Mesothelial cell of epicardium (in vitro differentiated cells): ENCODE measurements at regions not wholly inside any gene's neighbourhood (a gene's known extent, or its start where the extent isn't known, plus 50 kb on each side); places are given as distances from the start of the nearest gene placed in this dataset.

Source experiments
- DNase-seq, 2 experiments: peaks; one replicate each; pipeline ENCODE4 v3.0.0; 2021; ENCODE audit warnings: low spot score in 2 of 2; ENCODE audit not compliant: unreplicated experiment in 2 of 2
- H3K27ac Mint-ChIP-seq: 2 replicates; pipeline ENCODE4 v1.8.0; 2021; ENCODE audit warnings: mixed read lengths
- H3K27me3 Mint-ChIP-seq: 2 replicates; pipeline ENCODE4 v1.8.0; 2021; ENCODE audit warnings: low read depth, mixed read lengths
- H3K36me3 Mint-ChIP-seq: 2 replicates; pipeline ENCODE4 v1.8.0; 2021; ENCODE audit warnings: mixed read lengths
- H3K4me1 Mint-ChIP-seq: 2 replicates; pipeline ENCODE4 v1.8.0; 2021; ENCODE audit warnings: mixed read lengths
- H3K4me3 Mint-ChIP-seq: 2 replicates; pipeline ENCODE4 v1.8.0; 2021; ENCODE audit warnings: mild to moderate bottlenecking, moderate library complexity, mixed read lengths
- H3K9me3 Mint-ChIP-seq: 2 replicates; pipeline ENCODE4 v1.8.0; 2021; ENCODE audit warnings: mixed read lengths
- TF ChIP-seq, protein P1 (sequence below): fragments of 200-600 bp; sonication (generic); IDR thresholded peaks from one replicate; pipeline ENCODE4 v1.5.0; 2021; ENCODE audit warnings: antibody characterized with exemption; ENCODE audit not compliant: unreplicated experiment

DNA sequence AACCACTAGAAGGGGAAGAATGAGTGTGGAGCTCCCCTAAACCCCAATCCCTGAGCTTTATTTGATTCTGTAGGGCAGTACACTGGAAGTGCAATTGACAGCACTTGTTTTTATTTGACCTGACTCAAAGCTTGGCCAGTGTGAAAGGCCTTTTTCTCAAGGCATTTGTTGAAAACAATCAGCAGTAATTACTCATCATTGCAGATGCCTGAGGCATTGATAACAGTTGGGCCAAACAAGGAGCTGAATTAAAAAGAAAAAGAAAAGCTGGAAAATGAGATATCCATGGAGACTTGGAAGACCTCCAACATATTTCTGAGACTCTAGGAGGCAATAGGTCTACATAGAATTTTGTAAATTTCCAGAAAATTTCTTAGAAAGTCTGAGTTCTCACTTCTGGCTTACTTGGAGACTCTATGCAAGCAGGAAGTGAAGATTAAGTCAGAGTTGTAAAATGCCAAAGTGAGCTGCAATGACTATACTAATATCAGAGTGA, 200.8 kb upstream of the KCNJ16 start:
- peaks cover 4% of the 10 kb centered on the region for H3K36me3 Mint-ChIP-seq

DNA sequence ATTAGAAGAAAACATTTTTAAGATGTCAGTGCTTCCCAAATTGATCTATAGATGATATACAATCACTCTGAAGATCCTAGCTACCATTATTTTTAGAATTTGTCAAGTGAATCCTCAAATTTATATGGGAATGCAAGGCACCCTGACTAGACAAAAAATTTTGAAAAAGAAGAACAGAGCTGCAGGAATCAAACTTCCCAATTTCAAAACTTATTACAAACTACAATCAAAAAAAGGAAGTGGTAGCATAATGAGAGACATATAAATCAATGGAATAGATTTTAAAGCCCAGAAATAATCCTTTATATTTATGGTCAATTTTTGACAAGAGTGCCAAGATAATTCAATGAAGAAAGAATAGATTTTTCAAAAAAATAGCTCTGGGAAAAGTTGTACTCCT, 198.3 kb upstream of the KCNJ16 start:
- peaks cover 15% of the 10 kb centered on the region for H3K4me1 Mint-ChIP-seq
- H3K27ac Mint-ChIP-seq, result no peak overlapping the region
- TF ChIP-seq, protein P1, sequence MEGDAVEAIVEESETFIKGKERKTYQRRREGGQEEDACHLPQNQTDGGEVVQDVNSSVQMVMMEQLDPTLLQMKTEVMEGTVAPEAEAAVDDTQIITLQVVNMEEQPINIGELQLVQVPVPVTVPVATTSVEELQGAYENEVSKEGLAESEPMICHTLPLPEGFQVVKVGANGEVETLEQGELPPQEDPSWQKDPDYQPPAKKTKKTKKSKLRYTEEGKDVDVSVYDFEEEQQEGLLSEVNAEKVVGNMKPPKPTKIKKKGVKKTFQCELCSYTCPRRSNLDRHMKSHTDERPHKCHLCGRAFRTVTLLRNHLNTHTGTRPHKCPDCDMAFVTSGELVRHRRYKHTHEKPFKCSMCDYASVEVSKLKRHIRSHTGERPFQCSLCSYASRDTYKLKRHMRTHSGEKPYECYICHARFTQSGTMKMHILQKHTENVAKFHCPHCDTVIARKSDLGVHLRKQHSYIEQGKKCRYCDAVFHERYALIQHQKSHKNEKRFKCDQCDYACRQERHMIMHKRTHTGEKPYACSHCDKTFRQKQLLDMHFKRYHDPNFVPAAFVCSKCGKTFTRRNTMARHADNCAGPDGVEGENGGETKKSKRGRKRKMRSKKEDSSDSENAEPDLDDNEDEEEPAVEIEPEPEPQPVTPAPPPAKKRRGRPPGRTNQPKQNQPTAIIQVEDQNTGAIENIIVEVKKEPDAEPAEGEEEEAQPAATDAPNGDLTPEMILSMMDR, result no peak
- peaks cover 4% of the 10 kb centered on the region for H3K36me3 Mint-ChIP-seq
- no peaks in the 10 kb centered on the region for H3K27me3 Mint-ChIP-seq
- H3K4me3 Mint-ChIP-seq, result no peak overlapping the region
- no peak for DNase-seq
- peaks cover 19% of the 10 kb centered on the region for H3K9me3 Mint-ChIP-seq

More for the DNA sequence above, 200.8 kb upstream of the KCNJ16 start:
- Mint-ChIP-seq H3K27me3 (no peaks in the 10 kb centered on the region), H3K4me1 (peaks cover 36% of the 10 kb centered on the region), H3K27ac (peak overlapping the region; percentile 61), H3K9me3 (peaks cover 19% of the 10 kb centered on the region), H3K4me3 (no peak overlapping the region)
- TF ChIP-seq, protein P1, result no peak
- no peak for DNase-seq

DNA sequence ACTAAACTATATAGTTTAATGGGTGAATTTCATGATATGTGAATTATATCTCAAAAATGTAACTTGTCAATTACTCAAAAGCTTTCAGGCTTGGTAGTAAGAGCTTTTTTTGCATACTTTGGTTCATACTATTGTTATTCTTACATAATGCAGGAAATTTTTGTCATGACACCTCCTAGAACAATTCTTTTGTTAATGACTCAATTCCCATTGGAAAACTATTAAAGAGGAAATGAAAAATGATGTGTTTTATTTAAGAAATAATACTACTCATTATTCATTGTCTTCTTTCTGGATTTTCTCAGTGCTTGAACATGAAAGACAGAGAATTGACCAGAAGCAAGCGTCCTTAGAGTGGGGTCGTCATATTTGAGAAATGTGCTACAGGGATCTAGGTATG, 196.4 kb upstream of the KCNJ16 start:
- Mint-ChIP-seq H3K4me3 (no peak overlapping the region), H3K36me3 (peaks cover 4% of the 10 kb centered on the region), H3K9me3 (peaks cover 19% of the 10 kb centered on the region), H3K27ac (no peak overlapping the region), H3K4me1 (peaks cover 9% of the 10 kb centered on the region), H3K27me3 (no peaks in the 10 kb centered on the region)
- TF ChIP-seq, protein P1, result no peak
- no peak for DNase-seq

DNA sequence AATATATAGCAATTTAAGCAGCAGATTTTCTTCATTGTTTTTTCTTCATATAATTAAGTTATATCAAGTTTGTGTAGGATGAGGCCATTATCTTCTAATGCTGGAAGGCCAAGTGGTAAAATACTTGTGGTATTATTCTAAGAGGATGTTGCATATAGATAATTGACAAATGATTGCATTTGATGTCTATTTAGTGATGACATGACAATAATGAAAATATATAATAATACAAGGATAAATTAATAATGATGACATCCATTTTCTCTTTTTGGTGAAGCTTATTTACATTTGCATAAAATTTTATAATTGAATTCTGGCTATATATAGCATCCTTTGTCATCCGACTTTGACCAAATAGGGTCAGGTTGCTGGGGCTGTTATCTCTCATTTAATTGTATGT, 195.4 kb upstream of the KCNJ16 start:
- H3K36me3 Mint-ChIP-seq, result peaks cover 4% of the 10 kb centered on the region
- H3K27me3 Mint-ChIP-seq, result no peaks in the 10 kb centered on the region
- H3K4me3 Mint-ChIP-seq, result no peak overlapping the region
- H3K27ac Mint-ChIP-seq, result no peak overlapping the region
- peaks cover under 1% of the 10 kb centered on the region for H3K4me1 Mint-ChIP-seq
- DNase-seq, result no peak
- TF ChIP-seq, protein P1, result no peak
- peaks cover 17% of the 10 kb centered on the region for H3K9me3 Mint-ChIP-seq

DNA sequence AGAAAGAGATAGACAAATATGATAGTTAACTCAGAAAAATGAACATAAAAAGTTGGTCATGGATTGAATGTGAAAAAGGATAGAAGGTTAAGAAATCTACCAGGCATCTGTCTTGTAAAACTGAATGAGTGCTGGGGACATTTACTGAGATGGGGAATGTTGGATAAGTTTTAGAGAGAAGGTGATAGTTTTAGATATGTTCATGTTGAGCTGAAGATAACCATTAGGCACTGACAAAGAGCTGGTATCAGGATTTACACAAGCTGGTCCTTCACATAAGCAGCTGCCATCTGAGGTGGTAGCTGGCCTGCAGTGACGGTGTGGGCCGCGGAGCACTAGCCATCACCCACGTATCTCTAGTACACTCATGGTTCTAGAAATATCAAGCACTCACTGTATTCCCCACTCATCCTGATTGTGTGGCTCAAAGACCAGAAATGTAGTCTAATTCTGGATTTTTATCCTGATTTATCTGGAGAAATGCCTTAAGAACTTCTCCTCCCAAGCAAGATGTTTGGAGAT, 194.4 kb upstream of the KCNJ16 start:
- no peak overlapping the region for H3K4me3 Mint-ChIP-seq
- TF ChIP-seq, protein P1, result no peak
- H3K4me1 Mint-ChIP-seq, result no peaks in the 10 kb centered on the region
- no peaks in the 10 kb centered on the region for H3K27me3 Mint-ChIP-seq
- DNase-seq, result no peak
- peaks cover 4% of the 10 kb centered on the region for H3K36me3 Mint-ChIP-seq
- no peak overlapping the region for H3K27ac Mint-ChIP-seq
- peaks cover 15% of the 10 kb centered on the region for H3K9me3 Mint-ChIP-seq

DNA sequence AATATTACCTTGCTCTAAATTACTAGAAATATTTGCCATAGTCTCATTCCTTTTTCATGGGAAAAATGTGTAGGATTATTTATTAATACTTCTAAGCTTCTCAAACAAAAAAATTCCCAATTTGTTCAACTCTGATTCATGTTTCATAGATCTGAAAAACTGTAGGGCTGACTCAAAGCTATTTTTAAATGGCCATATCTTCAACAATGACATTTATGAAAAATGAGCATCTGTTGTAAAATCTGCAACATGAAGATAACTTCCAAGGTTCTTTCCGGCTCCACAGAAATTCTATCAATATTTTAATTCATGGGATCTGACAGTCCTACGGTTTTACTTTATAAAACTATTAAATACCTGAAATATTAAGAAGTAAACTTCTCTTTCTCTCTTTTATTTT, 192.7 kb upstream of the KCNJ16 start:
- H3K4me3 Mint-ChIP-seq, result no peak overlapping the region
- no peaks in the 10 kb centered on the region for H3K27me3 Mint-ChIP-seq
- H3K9me3 Mint-ChIP-seq, result peaks cover 12% of the 10 kb centered on the region
- no peak for DNase-seq
- peaks cover 2% of the 10 kb centered on the region for H3K36me3 Mint-ChIP-seq
- no peak overlapping the region for H3K27ac Mint-ChIP-seq
- TF ChIP-seq, protein P1, result no peak
- no peaks in the 10 kb centered on the region for H3K4me1 Mint-ChIP-seq
